ENCODE measurements at regions not wholly inside any gene's neighbourhood (a gene's known extent, or its start where the extent isn't known, plus 50 kb on each side); places are given as distances from the start of the nearest gene placed in this dataset.
A peak's percentile ranks its signal among the peaks of the same experiment; 100 is the strongest.

DNA sequence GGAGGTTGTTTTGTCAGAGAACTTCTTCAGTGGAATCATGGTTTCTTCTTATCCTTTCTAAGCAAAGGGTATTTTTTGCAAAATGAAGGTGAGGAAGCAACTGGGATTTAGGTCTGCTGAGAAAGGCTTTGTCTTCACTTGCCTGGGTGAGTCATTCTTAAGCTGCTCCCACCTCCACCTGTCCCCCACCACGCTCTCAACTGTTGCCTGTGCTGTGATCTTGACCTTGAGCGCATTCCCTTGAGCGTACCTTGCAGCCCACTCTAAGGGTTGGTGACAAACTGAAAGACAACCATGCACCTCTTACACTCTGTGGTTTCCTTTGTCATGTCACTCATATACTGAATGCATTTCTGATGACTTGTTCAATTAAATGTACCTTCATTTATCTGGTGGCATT is 641.1 kb downstream of the RNF144B start:
- Histone ChIP-seq H3K9me3 (no peaks in the 10 kb centered on the region), H3K36me3 (no peaks in the 10 kb centered on the region), H3K4me3 (no peak overlapping the region), H3K27ac (no peak overlapping the region), H3K27me3 (no peaks in the 10 kb centered on the region), H3K4me1 (peaks cover 0 to 8% (median 0%) of the 10 kb centered on the region in 3 donors)
- no peak for ATAC-seq
- TF ChIP-seq, protein P1, sequence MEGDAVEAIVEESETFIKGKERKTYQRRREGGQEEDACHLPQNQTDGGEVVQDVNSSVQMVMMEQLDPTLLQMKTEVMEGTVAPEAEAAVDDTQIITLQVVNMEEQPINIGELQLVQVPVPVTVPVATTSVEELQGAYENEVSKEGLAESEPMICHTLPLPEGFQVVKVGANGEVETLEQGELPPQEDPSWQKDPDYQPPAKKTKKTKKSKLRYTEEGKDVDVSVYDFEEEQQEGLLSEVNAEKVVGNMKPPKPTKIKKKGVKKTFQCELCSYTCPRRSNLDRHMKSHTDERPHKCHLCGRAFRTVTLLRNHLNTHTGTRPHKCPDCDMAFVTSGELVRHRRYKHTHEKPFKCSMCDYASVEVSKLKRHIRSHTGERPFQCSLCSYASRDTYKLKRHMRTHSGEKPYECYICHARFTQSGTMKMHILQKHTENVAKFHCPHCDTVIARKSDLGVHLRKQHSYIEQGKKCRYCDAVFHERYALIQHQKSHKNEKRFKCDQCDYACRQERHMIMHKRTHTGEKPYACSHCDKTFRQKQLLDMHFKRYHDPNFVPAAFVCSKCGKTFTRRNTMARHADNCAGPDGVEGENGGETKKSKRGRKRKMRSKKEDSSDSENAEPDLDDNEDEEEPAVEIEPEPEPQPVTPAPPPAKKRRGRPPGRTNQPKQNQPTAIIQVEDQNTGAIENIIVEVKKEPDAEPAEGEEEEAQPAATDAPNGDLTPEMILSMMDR (IDR thresholded peaks at IDR 0.05), result no peak
- WGBS, 2 donors, result 77 to 80% methylated on average over 3 of the region's 3 CpGs
- FAIRE-seq, result no peak
- no peak for DNase-seq
- intact Hi-C loops (cut with DNase I), result no loop called here

DNA sequence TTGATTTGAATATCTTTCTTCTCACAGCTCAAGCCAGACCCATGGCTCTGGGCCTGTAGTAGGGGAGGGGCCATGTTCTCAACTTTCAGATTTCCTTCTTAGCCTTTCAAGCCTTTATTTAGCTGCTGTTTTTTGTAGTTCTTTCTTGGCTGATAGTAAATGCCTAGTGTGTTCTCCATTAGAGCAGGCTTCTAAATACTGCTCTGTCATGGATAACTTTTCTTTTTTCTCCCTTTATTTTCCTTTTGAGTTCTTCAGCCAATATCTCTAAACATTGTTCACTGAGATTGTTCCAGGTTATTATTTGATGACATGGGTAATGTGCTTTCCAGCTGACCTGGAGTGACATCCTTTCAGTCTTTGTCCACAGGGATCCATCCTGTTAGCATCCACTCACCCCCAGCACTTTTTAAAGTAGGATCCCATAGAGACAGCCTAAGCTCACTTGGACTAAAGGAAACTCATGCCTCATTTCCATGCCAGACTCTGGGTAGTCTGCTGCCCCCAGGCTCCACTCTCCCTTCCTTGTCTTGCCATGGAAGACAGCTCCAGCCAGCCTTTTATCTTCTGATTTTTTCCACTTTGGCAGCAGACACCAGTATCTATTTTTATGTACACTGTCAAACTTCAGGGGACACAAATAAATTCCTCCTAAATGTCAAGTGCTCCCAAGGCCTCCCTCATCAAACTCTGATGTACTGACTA is 645.6 kb downstream of the RNF144B start:
- FAIRE-seq, result no peak
- ATAC-seq, result no peak
- TF ChIP-seq, protein P1 (IDR thresholded peaks at IDR 0.05), result no peak
- H3K27me3 ChIP-seq, result no peaks in the 10 kb centered on the region
- H3K27ac ChIP-seq, result peak overlapping the region in 1 of 4 donors; percentile 0
- H3K4me1 ChIP-seq, result peaks cover 0 to 8% (median 0%) of the 10 kb centered on the region in 3 donors
- no peaks in the 10 kb centered on the region for H3K36me3 ChIP-seq
- DNase-seq, result no peak
- H3K9me3 ChIP-seq, result no peaks in the 10 kb centered on the region
- no peak overlapping the region for H3K4me3 ChIP-seq
- intact Hi-C loops (cut with DNase I), result no loop called here

DNA sequence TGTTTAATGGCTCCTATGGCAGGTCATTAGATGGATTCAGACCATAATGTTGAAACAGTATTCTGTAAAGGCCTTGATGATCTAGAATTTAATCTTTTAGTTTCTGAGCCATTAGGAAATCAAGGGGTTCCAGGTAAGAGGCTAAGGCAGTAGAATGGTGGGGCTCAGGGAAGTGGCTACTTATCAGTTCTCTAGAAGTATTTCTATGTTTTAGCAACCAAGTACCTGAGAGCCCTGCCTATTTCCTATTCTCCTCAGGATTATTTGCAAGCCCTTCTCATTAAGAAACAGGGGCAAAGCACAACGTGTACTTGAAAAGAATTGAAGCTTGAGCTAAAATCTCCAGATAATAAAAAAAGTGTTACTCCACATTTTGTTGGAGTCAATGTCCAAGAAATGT is 646.5 kb downstream of the RNF144B start:
- peaks cover 0 to 8% (median 0%) of the 10 kb centered on the region in 3 donors for H3K4me1 ChIP-seq
- no peaks in the 10 kb centered on the region for H3K27me3 ChIP-seq
- no peaks in the 10 kb centered on the region for H3K9me3 ChIP-seq
- TF ChIP-seq, protein P1 (IDR thresholded peaks at IDR 0.05), result no peak
- no peak overlapping the region for H3K27ac ChIP-seq
- FAIRE-seq (no peak), ATAC-seq (no peak), DNase-seq (no peak)
- H3K4me3 ChIP-seq, result no peak overlapping the region
- intact Hi-C loops (cut with DNase I), result no loop called here
- no peaks in the 10 kb centered on the region for H3K36me3 ChIP-seq
- WGBS, 2 donors, result 42 to 53% methylated on average over 1 of the region's 1 CpG

DNA sequence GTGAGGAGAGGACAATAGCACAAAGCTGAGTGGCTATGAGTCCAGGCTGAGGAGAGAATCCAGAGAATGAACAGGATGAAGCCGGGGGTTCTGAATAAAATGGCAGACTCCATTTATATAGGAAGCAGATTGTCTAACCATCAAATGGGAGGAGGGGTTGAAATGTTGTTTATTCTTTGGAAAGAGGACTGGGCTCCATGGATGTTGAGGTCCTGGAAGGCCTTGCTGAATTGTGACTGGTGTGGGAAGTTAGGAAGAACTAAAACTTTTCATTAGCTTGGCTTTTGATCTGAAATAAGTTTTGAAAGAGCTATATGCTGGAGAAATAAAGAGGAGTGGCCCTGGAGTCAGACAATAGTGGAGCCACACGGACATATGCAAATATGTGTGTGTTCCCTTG is 647.8 kb downstream of the RNF144B start:
- WGBS, 2 donors, result 67 to 68% methylated on average over 2 of the region's 2 CpGs
- H3K36me3 ChIP-seq, result no peaks in the 10 kb centered on the region
- no peak overlapping the region for H3K4me3 ChIP-seq
- intact Hi-C loops (cut with DNase I), result no loop called here
- DNase-seq (no peak), FAIRE-seq (no peak), ATAC-seq (no peak)
- peaks cover 0 to 8% (median 0%) of the 10 kb centered on the region in 3 donors for H3K4me1 ChIP-seq
- no peaks in the 10 kb centered on the region for H3K9me3 ChIP-seq
- TF ChIP-seq, protein P1 (IDR thresholded peaks at IDR 0.05), result no peak
- no peaks in the 10 kb centered on the region for H3K27me3 ChIP-seq
- peak overlapping the region in 2 of 4 donors; percentile 12 to 41 for H3K27ac ChIP-seq

DNA sequence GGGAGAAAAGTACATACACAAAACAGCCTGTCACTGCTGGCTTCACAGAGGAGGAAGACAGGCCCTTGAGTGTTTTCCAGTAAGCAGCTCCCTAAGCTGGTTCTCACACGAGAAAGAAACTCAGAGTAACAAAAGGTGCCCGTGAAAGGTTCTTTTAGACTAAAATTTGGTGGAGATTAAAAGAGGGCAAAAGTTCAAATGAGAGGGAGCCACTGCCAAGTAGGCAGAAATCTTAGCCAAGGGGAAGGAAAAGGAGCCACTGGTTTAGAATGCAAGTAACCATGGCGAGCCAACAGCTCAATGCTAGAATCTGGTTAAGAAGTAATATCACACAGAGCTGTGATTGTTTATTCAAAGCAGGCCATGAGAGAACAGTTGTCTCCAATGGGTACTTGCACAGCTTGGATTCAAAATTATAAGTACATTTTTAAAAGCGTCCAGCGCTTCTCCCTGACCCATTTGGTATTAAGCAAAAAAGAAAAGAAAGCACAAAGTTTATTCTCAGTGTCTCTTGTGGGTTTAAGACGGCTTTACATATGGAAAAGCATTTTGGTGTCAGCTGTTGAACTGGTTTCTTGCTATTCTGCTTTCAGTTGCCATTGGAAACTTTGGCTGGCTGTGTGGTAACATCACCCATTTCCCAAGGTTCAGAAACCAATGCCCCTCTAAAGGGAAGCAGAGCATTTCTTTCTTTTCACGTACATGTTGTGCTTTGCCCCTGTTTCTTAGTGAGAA is 648.5 kb downstream of the RNF144B start:
- TF ChIP-seq, protein P1 (IDR thresholded peaks at IDR 0.05), result no peak
- peak overlapping the region in 2 of 4 donors; percentile 12 to 41 for H3K27ac ChIP-seq
- no peaks in the 10 kb centered on the region for H3K36me3 ChIP-seq
- ATAC-seq (peak in 1 of 4 donors; percentile 42), FAIRE-seq (no peak), DNase-seq (no peak)
- H3K27me3 ChIP-seq, result no peaks in the 10 kb centered on the region
- WGBS, 2 donors, result 53 to 62% methylated on average over 7 of the region's 7 CpGs
- H3K4me3 ChIP-seq, result no peak overlapping the region
- no peaks in the 10 kb centered on the region for H3K9me3 ChIP-seq
- H3K4me1 ChIP-seq, result peaks cover 0 to 8% (median 0%) of the 10 kb centered on the region in 3 donors
- intact Hi-C loops (cut with DNase I), result no loop called here
